HG03432 (cell line): ENCODE measurements at regions not wholly inside any gene's neighbourhood (a gene's known extent, or its start where the extent isn't known, plus 50 kb on each side); places are given as distances from the start of the nearest gene placed in this dataset.

Experiments
- ATAC-seq: cut with Tn5 transposase; IDR thresholded peaks from one replicate; pipeline ENCODE4 v1.9.1; 2021; ENCODE audit warnings: mild to moderate bottlenecking, moderate library complexity; ENCODE audit not compliant: unreplicated experiment

- no peak for ATAC-seq
Observed at GRCh38 chr18:2430191-2430590, 141.1 kb downstream of the METTL4 start.

DNA sequence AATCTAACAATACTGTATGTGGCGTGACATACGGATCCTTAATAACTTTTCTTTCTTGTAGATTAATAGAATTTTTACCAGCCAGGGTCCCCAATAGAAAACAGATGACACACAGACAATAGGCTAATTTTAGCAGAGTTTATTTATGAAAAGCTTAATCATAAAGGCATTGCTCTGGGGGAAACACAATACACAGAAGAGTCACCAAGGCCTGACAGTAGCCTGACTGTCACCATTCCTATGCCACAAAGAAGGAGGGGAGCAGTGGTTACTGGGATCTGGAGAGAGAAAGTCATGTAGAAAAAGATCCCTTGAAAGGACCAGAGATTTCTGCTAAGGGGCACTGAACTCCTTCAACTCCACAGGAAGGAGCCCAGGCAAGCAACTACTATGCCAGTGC, 139.5 kb downstream of the METTL4 start:
- ATAC-seq: no peak

- no peak for ATAC-seq
Observed at GRCh38 chr18:2433366-2433765, 137.9 kb downstream of the METTL4 start.

GRCh38 chr18:2441544-2441943, 129.8 kb downstream of the METTL4 start:
- no peak for ATAC-seq

GRCh38 chr18:2442006-2442405, 129.3 kb downstream of the METTL4 start:
- ATAC-seq: no peak

- no peak for ATAC-seq
Observed at GRCh38 chr18:2442726-2443275, 128.5 kb downstream of the METTL4 start.

DNA sequence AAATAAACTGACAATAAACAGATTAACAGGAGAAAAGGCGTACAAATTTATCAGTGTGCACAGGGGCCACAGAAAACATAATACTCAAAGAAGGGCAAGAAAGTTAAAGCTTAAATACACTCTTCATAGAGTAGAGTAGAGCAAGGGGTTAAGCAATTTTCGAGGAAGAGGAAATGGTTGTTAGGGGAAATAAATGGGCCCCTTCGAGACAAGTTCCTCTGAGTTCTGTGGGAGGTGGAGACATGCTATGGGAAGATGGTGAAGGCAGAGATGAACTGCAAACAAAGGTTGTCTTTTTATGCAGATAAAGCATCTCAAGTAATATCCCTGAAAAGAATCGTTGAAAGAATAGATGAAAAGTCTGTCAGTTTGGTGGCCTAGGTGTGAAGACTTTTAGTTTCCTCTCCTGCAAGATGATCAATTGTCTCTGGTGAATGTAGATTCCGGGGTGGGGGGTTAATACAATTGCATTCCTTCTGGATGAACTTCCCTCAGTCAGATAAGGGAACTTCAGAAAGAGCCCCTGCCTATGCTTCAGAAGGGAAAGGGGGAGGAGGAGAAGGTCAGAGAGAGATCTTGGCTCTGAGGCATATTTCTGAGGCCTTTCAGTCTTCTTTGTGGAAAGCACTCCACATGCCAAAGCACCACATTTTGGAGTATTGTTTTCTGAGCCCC, 127.0 kb downstream of the METTL4 start:
- no peak for ATAC-seq

GRCh38 chr18:2448565-2449151, 122.6 kb downstream of the METTL4 start:
- no peak for ATAC-seq

GRCh38 chr18:2451556-2451955, 119.7 kb downstream of the METTL4 start:
- no peak for ATAC-seq

DNA sequence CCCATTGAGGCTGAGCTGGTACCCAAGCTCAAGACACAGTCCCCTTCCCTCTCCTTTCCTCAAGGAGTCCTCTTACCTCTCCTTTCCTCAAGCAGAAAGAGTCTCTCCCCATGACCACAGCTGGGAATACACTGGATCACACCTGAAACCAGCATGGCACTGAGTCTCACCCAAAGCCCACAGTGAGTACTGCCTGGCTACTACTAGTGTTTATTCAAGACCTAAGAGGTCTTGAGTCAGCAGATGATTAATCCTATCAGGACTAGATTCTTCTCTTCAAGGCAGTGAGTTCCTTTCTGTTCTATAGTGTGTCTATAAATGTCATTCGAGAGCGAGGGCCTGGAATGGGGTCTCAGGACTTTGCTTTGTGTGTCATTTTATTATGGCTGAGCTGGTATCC, 111.4 kb downstream of the METTL4 start:
- no peak for ATAC-seq

DNA sequence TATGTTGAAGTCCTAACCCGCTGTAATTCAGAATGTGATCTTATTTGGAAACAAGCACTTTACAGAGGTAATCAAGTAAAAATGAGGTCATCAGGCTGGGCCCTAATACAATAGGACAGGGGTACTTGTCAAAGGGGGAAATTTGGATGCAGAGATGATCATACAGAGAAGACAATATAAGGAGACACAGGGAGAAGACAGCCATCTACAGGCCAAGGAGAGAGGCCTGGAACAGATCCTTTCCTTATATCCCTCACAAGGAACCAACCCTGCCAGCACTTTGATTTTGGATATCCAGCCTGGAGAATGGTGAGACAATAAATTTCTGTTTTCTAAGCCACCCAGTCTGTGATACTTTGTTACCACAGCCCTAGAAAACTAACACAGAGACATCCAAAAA, 104.3 kb downstream of the METTL4 start:
- no peak for ATAC-seq

GRCh38 chr18:2468051-2468450, 103.3 kb downstream of the METTL4 start:
- no peak for ATAC-seq

- ATAC-seq: no peak
Observed at GRCh38 chr18:2471523-2471922, 99.8 kb downstream of the METTL4 start.

DNA sequence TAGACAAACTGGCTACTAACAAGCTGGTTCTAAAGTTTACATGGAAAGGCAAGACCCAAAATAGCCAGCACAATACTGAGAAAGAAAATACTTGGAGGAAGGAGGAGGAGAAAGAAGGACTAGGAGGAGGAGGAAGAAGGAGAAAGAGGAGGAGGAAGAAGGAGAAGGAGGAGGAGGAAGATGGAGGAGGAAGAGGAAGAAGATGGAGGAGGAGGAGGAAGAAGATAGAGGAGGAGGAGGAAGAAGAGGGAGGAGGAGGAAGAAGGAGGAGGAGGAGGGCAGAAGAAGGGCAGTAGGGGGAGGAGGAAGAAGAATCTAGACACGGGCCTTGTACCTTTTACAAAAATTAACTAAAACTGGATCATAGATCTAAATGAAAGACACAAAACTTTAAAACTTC, 92.6 kb downstream of the METTL4 start:
- no peak for ATAC-seq

DNA sequence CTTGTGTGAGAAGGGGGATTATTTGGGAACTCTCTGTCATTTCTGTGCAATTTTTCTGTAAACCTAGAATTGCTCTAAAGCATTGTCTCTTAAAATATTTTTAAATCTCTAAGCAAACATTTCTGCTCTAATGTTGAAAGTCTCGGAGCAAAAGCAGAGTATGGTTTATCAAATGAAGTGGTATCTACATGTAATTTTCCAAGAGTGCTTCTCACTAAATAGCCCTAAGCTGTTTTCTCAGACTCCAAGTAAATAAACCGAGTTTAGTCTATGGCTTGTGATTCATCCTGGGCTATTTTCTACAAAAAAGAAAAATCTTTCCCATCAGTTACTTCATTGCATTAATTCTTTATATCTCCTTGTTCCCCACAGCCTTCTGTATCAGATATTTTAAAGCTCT, 90.8 kb downstream of the METTL4 start:
- no peak for ATAC-seq

GRCh38 chr18:2482706-2483475, 88.4 kb downstream of the METTL4 start:
- ATAC-seq: no peak

- ATAC-seq: no peak
Observed at GRCh38 chr18:2485983-2486382, 85.3 kb downstream of the METTL4 start.

DNA sequence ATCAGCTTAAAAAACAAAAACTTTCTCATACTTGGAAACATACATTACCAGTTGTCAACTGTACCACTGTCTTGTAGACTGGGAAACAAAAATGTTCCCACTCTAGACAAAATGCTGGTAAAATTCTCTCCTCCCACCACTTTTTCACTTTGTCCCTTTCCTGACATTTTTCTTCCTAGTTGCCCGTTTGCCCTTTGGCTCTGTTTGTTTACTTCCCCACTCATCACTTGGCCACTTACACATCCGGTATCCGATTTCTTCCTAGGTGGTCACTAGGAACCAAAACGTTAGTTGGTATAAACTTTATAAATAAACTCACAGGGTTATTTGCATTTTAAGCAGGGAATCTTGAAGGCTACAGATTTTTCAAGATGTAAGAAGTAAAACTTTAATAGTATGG, 84.9 kb downstream of the METTL4 start:
- no peak for ATAC-seq
